ENCODE measurements at regions not wholly inside any gene's neighbourhood (a gene's known extent, or its start where the extent isn't known, plus 50 kb on each side); places are given as distances from the start of the nearest gene placed in this dataset.

- H3K14ac ChIP-seq (ENCODE audit: low read length) = no peak overlapping the region
- H3K79me1 ChIP-seq (ENCODE audit: low read depth, low read length) = no peaks in the 10 kb centered on the region
- no peaks in the 10 kb centered on the region for H3K36me3 ChIP-seq (replicated peaks in 1 of 2; ENCODE audit: control insufficient read depth in 2 of 2, insufficient read depth in 2 of 2, low read length in 2 of 2)
- H3K23ac ChIP-seq (ENCODE audit: low read depth, low read length, poor library complexity) = no peak overlapping the region
- WGBS, 2 donors (ENCODE audit: extremely low coverage in 2 of 2, insufficient read length in 2 of 2, insufficient replicate concordance in 1 of 2) = no CpG with 5 or more reads among the region's 3 CpGs
- no peak overlapping the region for H3K27ac ChIP-seq (replicated peaks; ENCODE audit: low read length)
- H4K91ac ChIP-seq (ENCODE audit: low read depth, low read length, poor library complexity) = no peak overlapping the region
- no peak overlapping the region for H3K4ac ChIP-seq (ENCODE audit: low read length)
- H3K18ac ChIP-seq (ENCODE audit: low read length) = no peak overlapping the region
- H2BK12ac ChIP-seq (ENCODE audit: low read length) = no peak overlapping the region
- H3K4me2 ChIP-seq (ENCODE audit: insufficient read depth, low read length, poor library complexity, severe bottlenecking) = no peak overlapping the region
- H3K9me3 ChIP-seq (replicated peaks in 1 of 2; ENCODE audit: control insufficient read depth in 2 of 2, insufficient read depth in 1 of 2, low read depth in 1 of 2, low read length in 2 of 2) = peaks cover 0 to 2% of the 10 kb centered on the region in 2 donors
- H3K4me1 ChIP-seq (ENCODE audit: control insufficient read depth in 2 of 2, insufficient read depth in 1 of 2, low read depth in 1 of 2, low read length in 2 of 2) = peaks cover 5 to 12% of the 10 kb centered on the region in 2 donors
- no peak overlapping the region for H4K8ac ChIP-seq (ENCODE audit: low read depth, low read length)
- no peak overlapping the region for H3K9ac ChIP-seq (ENCODE audit: low read depth, low read length, poor library complexity)
- peaks cover 0 to 7% (median 0%) of the 10 kb centered on the region in 3 experiments for H3K27me3 ChIP-seq (ENCODE audit: control insufficient read depth in 3 of 3, insufficient read depth in 3 of 3, low read depth in 1 of 3, low read length in 3 of 3)
- no peak overlapping the region for H2AFZ ChIP-seq (ENCODE audit: low read length)
- no peak overlapping the region for H2BK120ac ChIP-seq (ENCODE audit: low read depth, low read length)
- DNase-seq (ENCODE audit: low spot score) = no peak
- H3K4me3 ChIP-seq (ENCODE audit: low read length in 2 of 2) = no peak overlapping the region
- no peak overlapping the region for H2AK5ac ChIP-seq (ENCODE audit: low read depth, low read length)
- no peak overlapping the region for H2BK15ac ChIP-seq (ENCODE audit: low read length)
- no peak overlapping the region for H2BK5ac ChIP-seq (ENCODE audit: low read length)
Observed at GRCh38 chr10:24132741-24133140, 76.2 kb upstream of the KIAA1217 start.

- no peaks in the 10 kb centered on the region for H3K79me1 ChIP-seq (ENCODE audit: low read depth, low read length)
- H3K23ac ChIP-seq (ENCODE audit: low read depth, low read length, poor library complexity) = no peak overlapping the region
- H3K4me3 ChIP-seq (ENCODE audit: low read length in 2 of 2) = no peak overlapping the region
- H3K27ac ChIP-seq (replicated peaks; ENCODE audit: low read length) = no peak overlapping the region
- no peak overlapping the region for H3K9ac ChIP-seq (ENCODE audit: low read depth, low read length, poor library complexity)
- no peaks in the 10 kb centered on the region for H3K36me3 ChIP-seq (replicated peaks in 1 of 2; ENCODE audit: control insufficient read depth in 2 of 2, insufficient read depth in 2 of 2, low read length in 2 of 2)
- WGBS, 2 donors (ENCODE audit: extremely low coverage in 2 of 2, insufficient read length in 2 of 2, insufficient replicate concordance in 1 of 2) = no CpG with 5 or more reads among the region's 1 CpG
- no peak overlapping the region for H4K8ac ChIP-seq (ENCODE audit: low read depth, low read length)
- H3K4ac ChIP-seq (ENCODE audit: low read length) = no peak overlapping the region
- no peak overlapping the region for H2BK5ac ChIP-seq (ENCODE audit: low read length)
- H3K14ac ChIP-seq (ENCODE audit: low read length) = no peak overlapping the region
- H3K4me2 ChIP-seq (ENCODE audit: insufficient read depth, low read length, poor library complexity, severe bottlenecking) = no peak overlapping the region
- no peak overlapping the region for H2BK15ac ChIP-seq (ENCODE audit: low read length)
- peaks cover under 1 to 3% of the 10 kb centered on the region in 2 donors for H3K4me1 ChIP-seq (ENCODE audit: control insufficient read depth in 2 of 2, insufficient read depth in 1 of 2, low read depth in 1 of 2, low read length in 2 of 2)
- no peak overlapping the region for H3K18ac ChIP-seq (ENCODE audit: low read length)
- H2BK120ac ChIP-seq (ENCODE audit: low read depth, low read length) = no peak overlapping the region
- no peak for DNase-seq (ENCODE audit: low spot score)
- peaks cover 0 to 7% (median 0%) of the 10 kb centered on the region in 3 experiments for H3K27me3 ChIP-seq (ENCODE audit: control insufficient read depth in 3 of 3, insufficient read depth in 3 of 3, low read depth in 1 of 3, low read length in 3 of 3)
- no peak overlapping the region for H2BK12ac ChIP-seq (ENCODE audit: low read length)
- no peak overlapping the region for H2AK5ac ChIP-seq (ENCODE audit: low read depth, low read length)
- no peak overlapping the region for H4K91ac ChIP-seq (ENCODE audit: low read depth, low read length, poor library complexity)
- H2AFZ ChIP-seq (ENCODE audit: low read length) = no peak overlapping the region
- H3K9me3 ChIP-seq (replicated peaks in 1 of 2; ENCODE audit: control insufficient read depth in 2 of 2, insufficient read depth in 1 of 2, low read depth in 1 of 2, low read length in 2 of 2) = peaks cover 0 to 2% of the 10 kb centered on the region in 2 donors
Observed at GRCh38 chr10:24133835-24134234, 75.1 kb upstream of the KIAA1217 start.

DNA sequence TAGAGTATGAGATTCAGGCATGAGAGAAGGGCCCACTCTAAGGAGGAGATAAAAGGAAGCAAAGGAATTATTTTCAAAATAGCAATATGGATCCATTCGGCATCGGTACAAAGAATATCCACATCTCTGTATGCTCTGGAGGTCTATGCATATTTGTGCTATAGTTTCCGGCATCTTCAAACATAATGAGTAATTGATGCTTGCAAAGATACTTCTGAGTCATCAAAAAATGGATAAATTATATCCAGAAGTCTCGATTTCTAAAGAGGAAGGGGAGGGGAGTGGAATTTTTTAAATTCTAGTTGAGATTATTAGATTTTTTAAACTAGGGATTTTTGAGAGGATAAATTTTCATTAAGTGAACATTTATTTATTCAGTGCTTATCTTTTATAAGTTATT is 72.9 kb upstream of the KIAA1217 start:
- Histone ChIP-seq H3K4me1 (ENCODE audit: control insufficient read depth in 2 of 2, insufficient read depth in 1 of 2, low read depth in 1 of 2, low read length in 2 of 2) (peaks cover 0 to 2% of the 10 kb centered on the region in 2 donors), H2BK12ac (ENCODE audit: low read length) (no peak overlapping the region), H4K91ac (ENCODE audit: low read depth, low read length, poor library complexity) (no peak overlapping the region), H2AFZ (ENCODE audit: low read length) (no peak overlapping the region), H3K79me1 (ENCODE audit: low read depth, low read length) (no peaks in the 10 kb centered on the region), H3K23ac (ENCODE audit: low read depth, low read length, poor library complexity) (no peak overlapping the region), H3K27ac (replicated peaks; ENCODE audit: low read length) (no peak overlapping the region), H2BK120ac (ENCODE audit: low read depth, low read length) (no peak overlapping the region), H3K4me2 (ENCODE audit: insufficient read depth, low read length, poor library complexity, severe bottlenecking) (no peak overlapping the region), H2AK5ac (ENCODE audit: low read depth, low read length) (no peak overlapping the region), H3K9ac (ENCODE audit: low read depth, low read length, poor library complexity) (no peak overlapping the region), H2BK15ac (ENCODE audit: low read length) (no peak overlapping the region), H3K18ac (ENCODE audit: low read length) (no peak overlapping the region), H3K36me3 (replicated peaks in 1 of 2; ENCODE audit: control insufficient read depth in 2 of 2, insufficient read depth in 2 of 2, low read length in 2 of 2) (no peaks in the 10 kb centered on the region), H3K27me3 (ENCODE audit: control insufficient read depth in 3 of 3, insufficient read depth in 3 of 3, low read depth in 1 of 3, low read length in 3 of 3) (peaks cover 0 to 7% (median 0%) of the 10 kb centered on the region in 3 experiments), H3K4ac (ENCODE audit: low read length) (no peak overlapping the region), H3K9me3 (replicated peaks in 1 of 2; ENCODE audit: control insufficient read depth in 2 of 2, insufficient read depth in 1 of 2, low read depth in 1 of 2, low read length in 2 of 2) (peaks cover 2% of the 10 kb centered on the region in 2 donors), H4K8ac (ENCODE audit: low read depth, low read length) (no peak overlapping the region), H2BK5ac (ENCODE audit: low read length) (no peak overlapping the region), H3K4me3 (ENCODE audit: low read length in 2 of 2) (no peak overlapping the region), H3K14ac (ENCODE audit: low read length) (no peak overlapping the region)
- WGBS, 2 donors (ENCODE audit: extremely low coverage in 2 of 2, insufficient read length in 2 of 2, insufficient replicate concordance in 1 of 2) = no CpG with 5 or more reads among the region's 4 CpGs
- no peak for DNase-seq (ENCODE audit: low spot score)

GRCh38 chr10:24147321-24147720 is 61.6 kb upstream of the KIAA1217 start:
- Histone ChIP-seq H2AFZ (ENCODE audit: low read length) (no peak overlapping the region), H2BK120ac (ENCODE audit: low read depth, low read length) (no peak overlapping the region), H3K14ac (ENCODE audit: low read length) (no peak overlapping the region), H2AK5ac (ENCODE audit: low read depth, low read length) (no peak overlapping the region), H3K27me3 (ENCODE audit: control insufficient read depth in 3 of 3, insufficient read depth in 3 of 3, low read depth in 1 of 3, low read length in 3 of 3) (peaks cover 0 to 4% (median 0%) of the 10 kb centered on the region in 3 experiments), H4K8ac (ENCODE audit: low read depth, low read length) (no peak overlapping the region), H2BK15ac (ENCODE audit: low read length) (no peak overlapping the region), H3K79me1 (ENCODE audit: low read depth, low read length) (no peaks in the 10 kb centered on the region), H3K4me1 (ENCODE audit: control insufficient read depth in 2 of 2, insufficient read depth in 1 of 2, low read depth in 1 of 2, low read length in 2 of 2) (no peaks in the 10 kb centered on the region), H4K91ac (ENCODE audit: low read depth, low read length, poor library complexity) (no peak overlapping the region), H2BK12ac (ENCODE audit: low read length) (no peak overlapping the region), H3K9me3 (replicated peaks in 1 of 2; ENCODE audit: control insufficient read depth in 2 of 2, insufficient read depth in 1 of 2, low read depth in 1 of 2, low read length in 2 of 2) (no peaks in the 10 kb centered on the region), H3K36me3 (replicated peaks in 1 of 2; ENCODE audit: control insufficient read depth in 2 of 2, insufficient read depth in 2 of 2, low read length in 2 of 2) (no peaks in the 10 kb centered on the region), H3K4me2 (ENCODE audit: insufficient read depth, low read length, poor library complexity, severe bottlenecking) (no peak overlapping the region), H3K4ac (ENCODE audit: low read length) (no peak overlapping the region), H3K9ac (ENCODE audit: low read depth, low read length, poor library complexity) (no peak overlapping the region), H3K4me3 (ENCODE audit: low read length in 2 of 2) (no peak overlapping the region), H3K27ac (replicated peaks; ENCODE audit: low read length) (no peak overlapping the region), H3K23ac (ENCODE audit: low read depth, low read length, poor library complexity) (no peak overlapping the region), H2BK5ac (ENCODE audit: low read length) (no peak overlapping the region), H3K18ac (ENCODE audit: low read length) (no peak overlapping the region)
- DNase-seq (ENCODE audit: low spot score) = no peak
- no CpG with 5 or more reads among the region's 6 CpGs for WGBS, 2 donors (ENCODE audit: extremely low coverage in 2 of 2, insufficient read length in 2 of 2, insufficient replicate concordance in 1 of 2)
